ENCODE measurements at regions not wholly inside any gene's neighbourhood (a gene's known extent, or its start where the extent isn't known, plus 50 kb on each side); places are given as distances from the start of the nearest gene placed in this dataset.

DNA sequence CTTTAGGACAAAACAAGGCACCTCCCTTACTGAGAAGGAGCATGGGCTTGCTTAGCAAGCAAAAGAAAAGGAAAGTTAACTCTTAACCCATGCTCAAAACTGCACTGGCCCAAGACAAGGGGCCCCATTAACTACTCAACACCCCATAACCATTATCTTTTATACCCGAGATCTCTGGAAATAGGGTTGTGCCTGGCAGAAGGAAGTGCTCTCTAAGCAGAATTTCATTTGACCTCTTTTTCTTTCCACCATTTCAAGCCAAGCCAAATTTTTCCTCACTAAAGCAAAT, 167.2 kb downstream of the RASEF start:
- TF ChIP-seq, protein P1, sequence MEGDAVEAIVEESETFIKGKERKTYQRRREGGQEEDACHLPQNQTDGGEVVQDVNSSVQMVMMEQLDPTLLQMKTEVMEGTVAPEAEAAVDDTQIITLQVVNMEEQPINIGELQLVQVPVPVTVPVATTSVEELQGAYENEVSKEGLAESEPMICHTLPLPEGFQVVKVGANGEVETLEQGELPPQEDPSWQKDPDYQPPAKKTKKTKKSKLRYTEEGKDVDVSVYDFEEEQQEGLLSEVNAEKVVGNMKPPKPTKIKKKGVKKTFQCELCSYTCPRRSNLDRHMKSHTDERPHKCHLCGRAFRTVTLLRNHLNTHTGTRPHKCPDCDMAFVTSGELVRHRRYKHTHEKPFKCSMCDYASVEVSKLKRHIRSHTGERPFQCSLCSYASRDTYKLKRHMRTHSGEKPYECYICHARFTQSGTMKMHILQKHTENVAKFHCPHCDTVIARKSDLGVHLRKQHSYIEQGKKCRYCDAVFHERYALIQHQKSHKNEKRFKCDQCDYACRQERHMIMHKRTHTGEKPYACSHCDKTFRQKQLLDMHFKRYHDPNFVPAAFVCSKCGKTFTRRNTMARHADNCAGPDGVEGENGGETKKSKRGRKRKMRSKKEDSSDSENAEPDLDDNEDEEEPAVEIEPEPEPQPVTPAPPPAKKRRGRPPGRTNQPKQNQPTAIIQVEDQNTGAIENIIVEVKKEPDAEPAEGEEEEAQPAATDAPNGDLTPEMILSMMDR (IDR thresholded peaks at IDR 0.05; ENCODE audit: poor library complexity, severe bottlenecking): no peak
- TF ChIP-seq TAF1 (IDR thresholded peaks at IDR 0.05; ENCODE audit: low read depth): no peak
- TF ChIP-seq EZH2 (IDR thresholded peaks at IDR 0.05; ENCODE audit: borderline replicate concordance, insufficient read depth, low read length, poor library complexity, severe bottlenecking): no peak
- TF ChIP-seq SMC3 (conservative IDR thresholded peaks at IDR 0.05; ENCODE audit: poor library complexity): no peak
- TF ChIP-seq POLR2AphosphoS5 (IDR thresholded peaks at IDR 0.05): no peak
- no peak for TF ChIP-seq EP300 (conservative IDR thresholded peaks at IDR 0.05; ENCODE audit: poor library complexity, severe bottlenecking)
- TF ChIP-seq, protein P2, sequence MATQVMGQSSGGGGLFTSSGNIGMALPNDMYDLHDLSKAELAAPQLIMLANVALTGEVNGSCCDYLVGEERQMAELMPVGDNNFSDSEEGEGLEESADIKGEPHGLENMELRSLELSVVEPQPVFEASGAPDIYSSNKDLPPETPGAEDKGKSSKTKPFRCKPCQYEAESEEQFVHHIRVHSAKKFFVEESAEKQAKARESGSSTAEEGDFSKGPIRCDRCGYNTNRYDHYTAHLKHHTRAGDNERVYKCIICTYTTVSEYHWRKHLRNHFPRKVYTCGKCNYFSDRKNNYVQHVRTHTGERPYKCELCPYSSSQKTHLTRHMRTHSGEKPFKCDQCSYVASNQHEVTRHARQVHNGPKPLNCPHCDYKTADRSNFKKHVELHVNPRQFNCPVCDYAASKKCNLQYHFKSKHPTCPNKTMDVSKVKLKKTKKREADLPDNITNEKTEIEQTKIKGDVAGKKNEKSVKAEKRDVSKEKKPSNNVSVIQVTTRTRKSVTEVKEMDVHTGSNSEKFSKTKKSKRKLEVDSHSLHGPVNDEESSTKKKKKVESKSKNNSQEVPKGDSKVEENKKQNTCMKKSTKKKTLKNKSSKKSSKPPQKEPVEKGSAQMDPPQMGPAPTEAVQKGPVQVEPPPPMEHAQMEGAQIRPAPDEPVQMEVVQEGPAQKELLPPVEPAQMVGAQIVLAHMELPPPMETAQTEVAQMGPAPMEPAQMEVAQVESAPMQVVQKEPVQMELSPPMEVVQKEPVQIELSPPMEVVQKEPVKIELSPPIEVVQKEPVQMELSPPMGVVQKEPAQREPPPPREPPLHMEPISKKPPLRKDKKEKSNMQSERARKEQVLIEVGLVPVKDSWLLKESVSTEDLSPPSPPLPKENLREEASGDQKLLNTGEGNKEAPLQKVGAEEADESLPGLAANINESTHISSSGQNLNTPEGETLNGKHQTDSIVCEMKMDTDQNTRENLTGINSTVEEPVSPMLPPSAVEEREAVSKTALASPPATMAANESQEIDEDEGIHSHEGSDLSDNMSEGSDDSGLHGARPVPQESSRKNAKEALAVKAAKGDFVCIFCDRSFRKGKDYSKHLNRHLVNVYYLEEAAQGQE (IDR thresholded peaks at IDR 0.05; ENCODE audit: borderline replicate concordance): no peak
- no peak for TF ChIP-seq RAD21 (conservative IDR thresholded peaks at IDR 0.05)
- no peak for TF ChIP-seq MXI1 (conservative IDR thresholded peaks at IDR 0.05; ENCODE audit: poor library complexity, severe bottlenecking)
